ENCODE measurements at regions not wholly inside any gene's neighbourhood (a gene's known extent, or its start where the extent isn't known, plus 50 kb on each side); places are given as distances from the start of the nearest gene placed in this dataset.

DNA sequence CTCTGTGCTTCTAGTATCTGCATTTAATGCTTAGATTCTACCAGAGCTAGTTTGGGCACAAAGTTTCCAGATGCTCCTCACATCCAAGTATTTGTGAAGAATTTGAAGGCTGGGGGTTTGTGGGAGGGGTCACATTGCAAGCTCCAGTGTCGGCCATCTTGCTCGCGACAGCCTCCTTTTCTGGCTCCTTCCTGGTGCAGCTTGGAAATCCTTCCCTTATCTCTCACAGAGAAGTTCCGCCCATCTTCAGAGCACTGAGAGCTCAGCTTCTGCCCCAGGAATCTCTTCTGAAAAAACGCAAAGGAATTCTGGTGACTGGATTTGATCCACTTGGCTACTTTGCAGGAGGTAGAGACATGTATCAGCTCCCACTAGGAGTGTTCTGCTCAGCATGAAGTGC is 497.5 kb downstream of the TBC1D22A start:
- no peak for TF ChIP-seq POLR2AphosphoS5 (IDR thresholded peaks at IDR 0.05; ENCODE audit: low read depth, low read length)
- TF ChIP-seq, protein P1, sequence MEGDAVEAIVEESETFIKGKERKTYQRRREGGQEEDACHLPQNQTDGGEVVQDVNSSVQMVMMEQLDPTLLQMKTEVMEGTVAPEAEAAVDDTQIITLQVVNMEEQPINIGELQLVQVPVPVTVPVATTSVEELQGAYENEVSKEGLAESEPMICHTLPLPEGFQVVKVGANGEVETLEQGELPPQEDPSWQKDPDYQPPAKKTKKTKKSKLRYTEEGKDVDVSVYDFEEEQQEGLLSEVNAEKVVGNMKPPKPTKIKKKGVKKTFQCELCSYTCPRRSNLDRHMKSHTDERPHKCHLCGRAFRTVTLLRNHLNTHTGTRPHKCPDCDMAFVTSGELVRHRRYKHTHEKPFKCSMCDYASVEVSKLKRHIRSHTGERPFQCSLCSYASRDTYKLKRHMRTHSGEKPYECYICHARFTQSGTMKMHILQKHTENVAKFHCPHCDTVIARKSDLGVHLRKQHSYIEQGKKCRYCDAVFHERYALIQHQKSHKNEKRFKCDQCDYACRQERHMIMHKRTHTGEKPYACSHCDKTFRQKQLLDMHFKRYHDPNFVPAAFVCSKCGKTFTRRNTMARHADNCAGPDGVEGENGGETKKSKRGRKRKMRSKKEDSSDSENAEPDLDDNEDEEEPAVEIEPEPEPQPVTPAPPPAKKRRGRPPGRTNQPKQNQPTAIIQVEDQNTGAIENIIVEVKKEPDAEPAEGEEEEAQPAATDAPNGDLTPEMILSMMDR (IDR thresholded peaks at IDR 0.05), result no peak
- TF ChIP-seq, protein P2, sequence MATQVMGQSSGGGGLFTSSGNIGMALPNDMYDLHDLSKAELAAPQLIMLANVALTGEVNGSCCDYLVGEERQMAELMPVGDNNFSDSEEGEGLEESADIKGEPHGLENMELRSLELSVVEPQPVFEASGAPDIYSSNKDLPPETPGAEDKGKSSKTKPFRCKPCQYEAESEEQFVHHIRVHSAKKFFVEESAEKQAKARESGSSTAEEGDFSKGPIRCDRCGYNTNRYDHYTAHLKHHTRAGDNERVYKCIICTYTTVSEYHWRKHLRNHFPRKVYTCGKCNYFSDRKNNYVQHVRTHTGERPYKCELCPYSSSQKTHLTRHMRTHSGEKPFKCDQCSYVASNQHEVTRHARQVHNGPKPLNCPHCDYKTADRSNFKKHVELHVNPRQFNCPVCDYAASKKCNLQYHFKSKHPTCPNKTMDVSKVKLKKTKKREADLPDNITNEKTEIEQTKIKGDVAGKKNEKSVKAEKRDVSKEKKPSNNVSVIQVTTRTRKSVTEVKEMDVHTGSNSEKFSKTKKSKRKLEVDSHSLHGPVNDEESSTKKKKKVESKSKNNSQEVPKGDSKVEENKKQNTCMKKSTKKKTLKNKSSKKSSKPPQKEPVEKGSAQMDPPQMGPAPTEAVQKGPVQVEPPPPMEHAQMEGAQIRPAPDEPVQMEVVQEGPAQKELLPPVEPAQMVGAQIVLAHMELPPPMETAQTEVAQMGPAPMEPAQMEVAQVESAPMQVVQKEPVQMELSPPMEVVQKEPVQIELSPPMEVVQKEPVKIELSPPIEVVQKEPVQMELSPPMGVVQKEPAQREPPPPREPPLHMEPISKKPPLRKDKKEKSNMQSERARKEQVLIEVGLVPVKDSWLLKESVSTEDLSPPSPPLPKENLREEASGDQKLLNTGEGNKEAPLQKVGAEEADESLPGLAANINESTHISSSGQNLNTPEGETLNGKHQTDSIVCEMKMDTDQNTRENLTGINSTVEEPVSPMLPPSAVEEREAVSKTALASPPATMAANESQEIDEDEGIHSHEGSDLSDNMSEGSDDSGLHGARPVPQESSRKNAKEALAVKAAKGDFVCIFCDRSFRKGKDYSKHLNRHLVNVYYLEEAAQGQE (IDR thresholded peaks at IDR 0.05; ENCODE audit: insufficient read depth in 1 of 2, low read depth in 2 of 2, low read length in 1 of 2), result no peak

Data from Panc1 (cell line).